ENCODE measurements at regions not wholly inside any gene's neighbourhood (a gene's known extent, or its start where the extent isn't known, plus 50 kb on each side); places are given as distances from the start of the nearest gene placed in this dataset.

GRCh38 chr9:85112933-85113418, 443.4 kb downstream of the NTRK2 start:
- Histone ChIP-seq H3K9me3 (no peaks in the 10 kb centered on the region), H3K4me1 (no peaks in the 10 kb centered on the region), H3K4me3 (no peak overlapping the region), H3K36me3 (no peaks in the 10 kb centered on the region), H3K27ac (no peak overlapping the region), H3K27me3 (no peaks in the 10 kb centered on the region)
- 88% methylated on average over 6 of the region's 6 CpGs for WGBS
- DNase-seq (ENCODE audit: low spot score in 2 of 2): no peak
- TF ChIP-seq POLR2AphosphoS5 (IDR thresholded peaks at IDR 0.05): no peak
- TF ChIP-seq CTCF (IDR thresholded peaks at IDR 0.05): no peak
- no peak for TF ChIP-seq EP300 (IDR thresholded peaks at IDR 0.05)
- TF ChIP-seq POLR2A (IDR thresholded peaks at IDR 0.05): no peak

- Histone ChIP-seq H3K27me3 (no peaks in the 10 kb centered on the region), H3K4me1 (no peaks in the 10 kb centered on the region), H3K36me3 (no peaks in the 10 kb centered on the region), H3K4me3 (no peak overlapping the region), H3K27ac (no peak overlapping the region), H3K9me3 (no peaks in the 10 kb centered on the region)
- TF ChIP-seq POLR2AphosphoS5 (IDR thresholded peaks at IDR 0.05) (no peak), POLR2A (IDR thresholded peaks at IDR 0.05) (no peak), CTCF (IDR thresholded peaks at IDR 0.05) (no peak), EP300 (IDR thresholded peaks at IDR 0.05) (no peak)
- no peak for DNase-seq (ENCODE audit: low spot score in 2 of 2)
- WGBS: 48% methylated on average over 2 of the region's 2 CpGs
Observed at GRCh38 chr9:85112391-85112790, 442.9 kb downstream of the NTRK2 start.

GRCh38 chr9:85108746-85109145, 439.2 kb downstream of the NTRK2 start:
- Histone ChIP-seq H3K27ac (no peak overlapping the region), H3K9me3 (no peaks in the 10 kb centered on the region), H3K36me3 (no peaks in the 10 kb centered on the region), H3K27me3 (no peaks in the 10 kb centered on the region), H3K4me3 (no peak overlapping the region), H3K4me1 (no peaks in the 10 kb centered on the region)
- TF ChIP-seq POLR2A (IDR thresholded peaks at IDR 0.05): no peak
- no peak for TF ChIP-seq CTCF (IDR thresholded peaks at IDR 0.05)
- no peak for TF ChIP-seq POLR2AphosphoS5 (IDR thresholded peaks at IDR 0.05)
- no peak for TF ChIP-seq EP300 (IDR thresholded peaks at IDR 0.05)
- DNase-seq (ENCODE audit: low spot score in 2 of 2): no peak

- DNase-seq (ENCODE audit: low spot score in 2 of 2): no peak
- no peak for TF ChIP-seq POLR2AphosphoS5 (IDR thresholded peaks at IDR 0.05)
- no peak for TF ChIP-seq POLR2A (IDR thresholded peaks at IDR 0.05)
- TF ChIP-seq CTCF (IDR thresholded peaks at IDR 0.05): no peak
- TF ChIP-seq EP300 (IDR thresholded peaks at IDR 0.05): no peak
- Histone ChIP-seq H3K4me3 (no peak overlapping the region), H3K36me3 (no peaks in the 10 kb centered on the region), H3K9me3 (no peaks in the 10 kb centered on the region), H3K27me3 (no peaks in the 10 kb centered on the region), H3K4me1 (no peaks in the 10 kb centered on the region), H3K27ac (no peak overlapping the region)
- WGBS: 85% methylated on average over 6 of the region's 6 CpGs
Observed at GRCh38 chr9:85108229-85108628, 438.7 kb downstream of the NTRK2 start.

GRCh38 chr9:85089188-85089969, 419.9 kb downstream of the NTRK2 start:
- H3K4me3 ChIP-seq: no peak overlapping the region
- H3K27me3 ChIP-seq: no peaks in the 10 kb centered on the region
- no peaks in the 10 kb centered on the region for H3K9me3 ChIP-seq
- H3K36me3 ChIP-seq: no peaks in the 10 kb centered on the region
- TF ChIP-seq POLR2AphosphoS5 (IDR thresholded peaks at IDR 0.05): no peak
- no peak for TF ChIP-seq EP300 (IDR thresholded peaks at IDR 0.05)
- TF ChIP-seq POLR2A (IDR thresholded peaks at IDR 0.05): no peak
- TF ChIP-seq CTCF (IDR thresholded peaks at IDR 0.05): no peak
- no peak for DNase-seq (ENCODE audit: low spot score in 2 of 2)
- WGBS: 24% methylated on average over 2 of the region's 2 CpGs
- H3K27ac ChIP-seq: no peak overlapping the region
- H3K4me1 ChIP-seq: no peaks in the 10 kb centered on the region
